Right forelimb (tissue), 1 donor: ENCODE measurements at regions not wholly inside any gene's neighbourhood (a gene's known extent, or its start where the extent isn't known, plus 50 kb on each side); places are given as distances from the start of the nearest gene placed in this dataset.

ENCODE experiments used
- DNase-seq: peaks from one replicate; pipeline ENCODE4 v3.0.0-alpha.2; 2018

DNA sequence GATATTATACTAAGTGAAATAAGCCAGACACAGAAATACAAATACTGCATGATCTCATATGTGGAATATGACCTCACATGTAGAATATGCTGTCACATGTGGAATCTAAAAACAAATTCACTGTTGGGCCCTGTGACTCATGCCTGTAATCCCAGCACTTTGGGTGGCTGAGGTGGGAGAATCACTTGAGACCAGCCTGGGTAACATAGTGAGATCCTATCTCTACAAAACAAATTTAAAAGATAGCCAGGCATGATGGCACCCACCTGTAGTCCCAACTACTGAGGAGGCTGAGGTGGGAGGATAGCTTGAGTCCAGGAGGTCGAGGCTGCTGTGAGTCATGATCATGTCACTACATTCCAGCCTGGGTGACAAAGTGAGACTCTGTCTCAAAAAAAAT is 160.3 kb downstream of the PTEN start:
- no peak for DNase-seq

DNA sequence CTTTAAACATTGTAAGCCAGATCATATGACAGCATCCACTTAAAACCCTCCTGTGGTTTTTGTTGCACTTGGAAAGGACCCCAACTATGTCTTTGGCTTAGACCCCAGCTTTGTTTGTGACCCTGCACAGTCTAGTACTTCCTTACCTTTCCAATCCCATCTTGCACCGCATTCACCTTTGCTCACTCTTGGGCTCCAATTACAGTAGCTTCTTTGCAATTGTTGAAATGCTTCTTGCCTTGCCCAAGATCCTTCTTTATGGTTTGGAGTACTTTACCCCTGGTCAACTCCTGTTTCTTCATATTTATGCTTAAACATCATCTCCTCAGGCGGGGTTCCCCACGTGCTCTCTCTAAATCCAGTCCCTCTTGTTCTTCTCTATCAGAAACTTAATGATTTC is 162.6 kb downstream of the PTEN start:
- no peak for DNase-seq

DNA sequence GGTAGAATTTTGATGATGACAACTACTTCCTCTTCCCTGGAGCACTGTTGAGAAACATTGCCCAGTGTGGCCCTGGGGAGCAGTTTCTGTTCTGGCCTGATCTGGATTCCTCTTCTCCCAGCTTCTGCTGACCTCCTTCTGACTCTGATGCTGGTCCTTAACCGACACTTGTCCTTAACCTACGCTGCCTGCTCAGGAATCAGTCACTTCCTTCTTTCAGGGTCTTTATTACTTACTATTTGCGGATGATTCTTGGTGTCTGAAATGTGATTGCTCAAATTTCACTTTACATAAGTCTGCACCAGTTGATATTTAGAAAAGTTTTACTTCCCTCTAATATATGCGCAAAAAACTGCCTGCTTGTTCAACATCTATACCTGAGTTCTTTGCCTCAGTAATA is 164.1 kb downstream of the PTEN start:
- DNase-seq: no peak

DNA sequence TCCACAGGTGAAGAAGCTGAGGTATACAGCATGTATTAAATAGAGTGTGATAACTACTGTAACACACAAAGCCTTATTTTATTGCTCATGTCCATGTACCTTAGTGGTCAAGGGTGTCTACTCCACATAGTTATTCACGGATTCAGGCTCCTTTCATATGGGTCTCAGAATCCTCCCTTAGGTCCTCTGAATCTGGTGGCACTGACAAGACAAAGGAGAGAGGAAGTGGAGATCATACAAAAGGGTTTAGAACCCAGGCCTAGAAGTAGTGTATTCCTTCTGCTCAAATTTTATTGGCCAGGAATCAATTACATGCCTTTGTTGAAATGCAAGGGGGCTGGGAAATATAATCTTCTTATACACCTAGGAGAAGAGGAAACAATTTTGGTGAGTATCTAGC is 164.6 kb downstream of the PTEN start:
- DNase-seq: no peak

DNA sequence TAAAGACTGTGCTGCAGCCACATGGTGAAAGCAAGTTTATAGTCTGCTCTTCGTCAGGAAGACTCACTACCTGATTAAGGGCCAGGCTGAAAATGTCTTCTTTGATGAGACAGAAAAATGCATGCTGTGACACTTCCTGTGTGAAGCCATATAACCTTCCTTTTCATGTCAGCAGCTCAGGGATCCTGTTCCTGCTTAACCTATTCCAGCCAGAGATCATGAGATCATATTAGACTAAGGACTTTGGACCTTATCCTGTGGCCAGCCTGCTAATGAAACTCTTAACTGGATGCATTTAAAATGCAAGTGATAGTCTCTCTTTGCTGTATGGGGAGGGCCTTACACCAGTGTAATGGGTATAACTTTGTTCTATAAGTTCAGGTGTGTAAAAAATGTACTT is 165.2 kb downstream of the PTEN start:
- no peak for DNase-seq

DNA sequence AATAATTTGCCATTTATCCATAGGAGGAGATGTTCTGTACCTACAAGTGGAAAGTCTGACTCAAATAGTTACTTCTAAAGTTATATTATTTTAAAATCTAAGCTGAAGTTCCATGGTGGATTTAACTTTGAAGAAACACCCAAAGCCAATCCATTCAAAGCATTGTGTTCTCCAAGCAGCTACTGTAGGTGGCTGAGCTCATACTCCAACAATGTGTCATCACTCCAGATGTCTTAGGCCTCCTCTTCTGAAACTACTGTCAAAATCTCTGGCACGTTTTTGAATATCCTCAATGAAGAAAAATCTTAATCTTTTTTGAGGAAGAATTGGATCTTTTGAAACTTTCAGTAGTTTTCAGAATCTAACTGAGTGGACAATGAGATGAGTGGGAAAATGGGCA is 169.1 kb downstream of the PTEN start:
- DNase-seq: no peak

- no peak for DNase-seq
Observed at GRCh38 chr10:88033385-88033784, 170.0 kb downstream of the PTEN start.

DNA sequence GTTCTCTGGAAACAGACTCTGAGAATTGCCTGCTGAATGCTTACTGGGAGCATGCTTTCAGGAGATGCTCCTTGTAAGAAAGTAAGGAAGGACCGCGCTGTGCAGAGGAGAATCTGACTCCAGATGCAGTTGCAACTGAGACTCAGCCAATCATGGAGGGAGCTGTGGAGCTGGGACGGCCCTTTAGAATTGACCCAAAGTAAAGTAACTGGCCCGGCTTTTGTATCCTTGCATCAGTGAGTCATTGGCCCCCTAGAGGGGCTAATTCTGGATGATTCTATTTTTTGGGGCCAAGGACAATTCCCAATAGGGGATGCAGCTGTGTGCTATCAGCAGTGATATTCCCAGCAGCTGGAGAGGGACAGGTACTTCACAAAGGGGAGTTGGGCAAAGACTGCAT is 170.4 kb downstream of the PTEN start:
- DNase-seq: no peak

DNA sequence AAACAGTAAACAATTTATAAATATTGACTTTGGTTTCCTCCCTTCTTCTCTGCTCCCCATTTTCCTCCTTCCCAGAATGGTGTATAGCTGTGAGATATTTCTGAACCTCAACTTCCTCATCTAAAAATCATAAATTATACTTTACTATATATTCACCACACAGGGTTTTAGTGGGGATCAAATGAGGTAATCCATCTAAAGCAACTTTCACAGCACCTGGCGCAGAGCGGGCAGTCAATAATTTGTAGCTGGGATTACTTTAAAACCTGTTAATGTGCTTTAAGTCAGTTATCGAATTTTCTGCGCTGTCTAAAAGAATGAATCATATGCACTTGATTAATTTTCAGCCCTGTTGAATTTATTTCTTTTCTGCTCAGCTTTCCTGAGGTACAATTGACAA is 172.7 kb downstream of the PTEN start:
- DNase-seq: no peak

DNA sequence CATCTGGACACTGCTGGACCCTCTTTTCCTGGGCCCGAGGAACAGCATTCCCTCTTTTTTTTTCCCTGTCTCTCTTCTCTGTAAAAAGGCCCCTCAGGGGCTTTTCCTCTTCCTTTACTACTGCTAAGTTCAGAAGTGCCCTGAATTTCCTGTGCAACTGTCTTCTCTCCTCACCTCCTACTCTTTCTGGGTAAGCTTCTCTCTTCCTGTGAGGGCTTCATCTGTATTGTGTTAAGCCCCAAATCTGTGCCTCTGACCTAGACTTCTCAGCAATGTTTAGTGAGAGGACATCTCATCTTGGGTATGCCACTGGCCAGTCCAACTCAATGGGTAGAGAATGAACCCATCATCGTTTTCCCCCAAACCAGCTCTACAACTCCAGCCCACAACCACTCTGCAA is 174.2 kb downstream of the PTEN start:
- DNase-seq: no peak

DNA sequence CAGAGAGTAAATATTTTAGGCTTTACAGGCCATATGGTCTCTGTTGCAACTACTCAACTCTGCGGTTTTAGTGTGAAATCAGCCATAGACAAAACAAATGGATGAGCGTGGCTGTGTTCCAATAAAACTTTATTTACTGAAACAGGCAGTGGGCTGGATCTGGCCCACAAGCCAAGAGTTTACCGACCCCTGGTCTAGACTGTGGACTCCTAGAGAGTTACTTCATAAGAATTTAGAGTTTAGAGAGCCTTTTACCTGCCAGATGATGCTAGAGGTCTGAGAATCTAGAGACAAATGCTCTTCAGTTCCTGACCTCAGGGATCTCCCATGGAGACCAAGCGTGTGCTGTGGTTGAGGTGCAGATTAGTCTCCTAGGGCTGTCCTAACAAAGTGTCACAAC is 174.8 kb downstream of the PTEN start:
- no peak for DNase-seq

DNA sequence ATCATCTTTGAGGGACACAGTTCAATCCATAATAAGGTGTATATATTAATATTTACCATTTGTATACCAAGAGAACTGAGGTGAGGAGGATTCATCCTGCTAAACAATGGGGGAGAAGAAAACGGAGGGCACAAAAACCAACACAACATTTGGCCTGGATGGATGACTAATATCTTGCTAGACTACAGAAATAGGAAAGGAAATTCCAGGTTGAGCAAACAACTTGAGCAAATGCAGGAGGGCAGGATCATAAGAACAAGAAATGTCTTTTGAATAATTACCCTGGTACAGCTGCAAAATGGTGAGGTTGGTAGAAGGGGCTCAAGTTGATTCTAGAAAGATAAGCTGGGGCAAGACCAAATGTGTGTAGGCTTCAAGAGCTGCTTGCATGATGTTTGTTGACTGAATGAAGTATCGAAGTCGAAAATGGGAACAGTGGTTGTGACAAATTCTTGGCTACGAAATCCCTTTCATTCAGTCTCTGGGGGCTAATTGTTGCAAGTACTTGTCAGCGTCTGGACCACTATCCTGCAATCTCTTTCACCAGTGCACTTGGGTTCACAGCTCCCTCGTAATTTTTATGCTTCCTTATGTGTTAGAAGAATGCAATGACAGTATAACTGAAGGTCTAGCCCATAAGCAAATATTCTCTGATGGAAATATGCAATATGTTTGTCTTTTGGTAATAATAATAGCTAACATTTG is 176.2 kb downstream of the PTEN start:
- no peak for DNase-seq

DNA sequence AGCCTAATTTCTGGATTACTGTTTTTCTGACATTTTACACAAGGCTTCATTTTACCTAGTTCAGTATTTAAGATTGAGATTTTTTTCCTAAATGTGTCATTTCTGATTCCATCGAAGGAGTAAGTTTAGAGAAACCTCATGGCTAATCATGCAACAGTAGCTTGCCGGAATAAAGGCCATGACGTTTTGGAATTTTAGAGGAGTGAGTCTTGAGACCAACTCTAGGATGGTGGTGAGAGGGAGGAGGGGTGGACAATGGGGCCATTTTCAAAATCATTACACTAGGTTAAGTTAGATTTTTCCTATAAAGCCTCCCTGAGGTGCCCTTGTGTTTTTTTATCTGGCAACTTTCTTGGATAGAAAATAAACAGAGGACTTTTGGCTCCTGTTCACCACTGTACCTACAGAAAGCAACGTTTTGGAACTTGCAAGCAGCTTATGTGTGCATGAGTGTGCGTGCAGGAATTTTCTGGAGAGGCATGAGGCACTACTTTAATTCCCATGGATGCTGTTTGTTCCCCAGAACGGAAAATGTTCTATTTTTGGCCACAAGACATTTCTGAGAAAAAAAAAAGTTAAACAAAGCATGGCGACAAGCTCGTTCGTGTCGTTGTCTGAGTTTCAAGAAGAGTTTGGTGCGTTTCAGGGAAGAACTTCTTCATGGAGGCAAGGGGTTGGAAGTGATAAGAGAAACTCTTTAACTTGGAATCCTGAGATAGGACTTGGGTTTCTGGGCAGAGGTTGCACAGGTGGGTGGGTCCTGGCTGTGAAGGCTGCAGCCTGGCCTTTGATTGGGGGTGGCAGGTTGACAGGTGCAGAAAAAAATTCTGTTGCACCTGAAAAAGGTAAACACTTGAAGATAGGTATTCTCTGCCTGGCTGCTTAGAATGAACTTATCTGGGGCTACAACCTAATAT is 178.1 kb downstream of the PTEN start:
- DNase-seq: no peak

- DNase-seq: no peak
Observed at GRCh38 chr10:88042160-88043100, 179.0 kb downstream of the PTEN start.

DNA sequence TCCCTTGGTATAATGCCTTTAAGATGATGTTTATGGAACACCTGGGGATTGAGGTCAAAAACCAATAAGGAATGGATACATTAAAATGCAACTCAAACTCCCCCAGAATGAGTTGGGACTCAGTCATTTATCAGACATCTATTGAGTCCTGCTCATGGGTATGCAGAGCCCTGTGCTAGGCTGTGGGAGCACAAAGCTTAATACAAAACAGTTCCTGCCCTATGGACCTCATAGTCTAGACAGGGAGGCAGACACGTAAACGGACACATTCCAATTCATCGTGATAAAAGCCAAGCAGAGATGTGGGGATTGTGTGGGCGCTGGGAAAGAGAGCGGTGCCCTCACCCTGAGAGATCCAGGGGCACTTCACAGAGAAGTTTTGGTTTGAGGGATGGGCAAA is 181.7 kb downstream of the PTEN start:
- DNase-seq: no peak

- no peak for DNase-seq
Observed at GRCh38 chr10:88045656-88046415, 182.4 kb downstream of the PTEN start.

GRCh38 chr10:88047579-88047978 is 184.2 kb downstream of the PTEN start:
- DNase-seq: no peak

DNA sequence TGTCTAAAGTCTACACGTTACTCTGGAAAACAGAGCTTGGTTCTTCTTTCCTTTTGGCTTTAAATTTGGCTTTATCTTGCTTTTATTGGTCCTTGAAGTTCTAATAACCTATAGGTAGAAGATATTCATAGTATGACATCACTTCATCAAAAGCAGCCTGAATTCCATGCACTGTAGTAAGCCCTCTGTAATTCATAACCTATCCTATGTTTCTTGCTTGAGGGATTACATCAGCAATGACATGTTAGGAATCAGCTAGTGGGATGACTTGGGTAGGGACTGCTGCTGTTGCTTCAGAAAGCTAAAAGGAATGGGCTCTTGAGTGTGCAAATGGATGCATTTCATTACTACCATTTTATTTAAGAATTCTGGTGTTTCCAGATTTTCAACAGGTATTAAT is 184.9 kb downstream of the PTEN start:
- DNase-seq: no peak

DNA sequence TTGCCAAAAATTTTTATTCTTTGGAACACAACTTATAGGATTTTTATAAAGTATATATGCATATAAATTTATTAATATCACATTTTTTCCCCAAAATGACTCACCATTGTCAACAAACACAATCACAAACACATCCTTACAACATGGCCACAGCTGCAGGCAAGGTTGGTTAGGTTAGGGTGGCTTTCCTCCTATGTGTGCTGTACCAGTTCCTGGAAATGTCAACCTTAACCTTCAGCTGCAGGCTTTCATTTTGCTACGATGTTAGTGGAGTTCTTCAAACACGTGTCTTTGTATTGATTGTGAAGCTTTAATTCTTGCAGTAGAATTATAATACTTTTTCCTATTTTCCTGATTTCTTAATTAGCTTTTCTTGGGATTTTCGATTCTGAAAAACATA is 185.8 kb downstream of the PTEN start:
- DNase-seq: no peak

DNA sequence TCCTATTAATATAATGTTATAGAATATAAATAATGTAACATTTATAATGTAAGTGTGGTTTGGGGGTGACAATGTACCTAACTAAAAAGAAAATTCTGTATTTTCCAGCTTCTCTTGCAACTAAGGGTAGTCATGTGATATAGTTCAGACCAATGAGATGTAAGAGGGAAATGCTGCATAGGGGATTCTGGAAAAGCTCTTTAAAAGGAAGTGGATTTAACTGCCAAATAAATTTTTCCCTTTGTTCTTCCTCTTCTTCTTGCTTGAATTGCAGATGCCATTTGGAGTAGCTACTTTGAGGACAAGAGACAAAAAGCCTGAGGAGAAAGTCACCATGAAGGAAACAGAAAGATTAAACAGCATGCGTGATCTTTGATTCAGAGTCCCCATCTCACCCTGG is 194.3 kb downstream of the PTEN start:
- no peak for DNase-seq

DNA sequence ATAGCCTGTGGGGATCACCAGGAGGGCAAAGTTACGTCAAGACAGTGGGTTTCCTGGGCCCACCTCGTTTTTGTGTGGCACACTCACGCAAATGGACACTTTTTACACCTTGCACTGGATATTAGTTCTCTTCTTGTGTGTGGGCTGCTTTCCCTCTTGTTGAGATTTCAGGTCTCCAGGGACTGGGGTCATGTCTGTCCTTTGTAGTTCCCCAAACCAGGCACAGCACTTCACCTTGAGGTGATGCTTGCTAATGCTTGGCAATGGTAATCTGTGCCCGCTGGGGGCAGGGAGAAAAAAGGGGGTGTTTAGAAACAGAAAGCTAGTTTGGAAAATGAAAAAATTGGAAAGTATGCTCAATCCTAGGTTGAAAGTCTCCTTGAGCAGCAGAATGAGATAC is 195.3 kb downstream of the PTEN start:
- DNase-seq: no peak

DNA sequence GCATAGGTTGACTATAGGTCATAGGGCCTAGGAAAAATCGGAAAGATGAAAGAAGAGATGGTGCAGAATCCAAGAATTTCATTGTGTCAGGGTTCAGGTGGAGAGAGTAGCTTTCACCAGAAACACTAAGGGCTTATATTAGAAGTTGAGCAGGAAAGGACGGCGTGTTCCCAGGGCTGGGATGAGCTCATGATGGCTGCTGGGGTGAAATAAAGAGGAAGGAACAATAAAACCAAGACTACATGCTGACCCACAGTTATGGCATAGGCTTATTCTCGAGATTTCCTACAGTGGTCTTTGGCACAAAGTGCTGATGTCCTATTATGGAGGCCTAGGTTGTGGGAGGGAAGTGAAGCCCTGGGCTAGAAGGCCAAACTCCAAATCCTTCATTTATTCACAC is 195.8 kb downstream of the PTEN start:
- DNase-seq: no peak

- DNase-seq: no peak
Observed at GRCh38 chr10:88060762-88061161, 197.3 kb downstream of the PTEN start.
